NT2/D1 (cell line): ENCODE measurements at regions not wholly inside any gene's neighbourhood (a gene's known extent, or its start where the extent isn't known, plus 50 kb on each side); places are given as distances from the start of the nearest gene placed in this dataset.
"Not testable (repeated sequence)": the region's sequence is repeated elsewhere in the genome, so short reads cannot be mapped to it uniquely, and the experiment has no call there.

Source experiments
- DNase-seq: peaks from one replicate; pipeline ENCODE4 v3.0.0-alpha.2; 2011; ENCODE audit warnings: low read depth, low spot score
- H3K27me3 ChIP-seq: 2 replicates; pipeline ENCODE4 v1.6.0; 2011; ENCODE audit warnings: mild to moderate bottlenecking; ENCODE audit not compliant: insufficient read length, insufficient read depth
- H3K36me3 ChIP-seq: 2 replicates; pipeline ENCODE4 v1.6.1; 2011; ENCODE audit warnings: mild to moderate bottlenecking, low read length, mixed read lengths; ENCODE audit not compliant: insufficient read depth, insufficient read length
- H3K4me1 ChIP-seq: 2 replicates; pipeline ENCODE4 v1.5.1; 2011; ENCODE audit not compliant: insufficient read depth, insufficient read length
- H3K4me3 ChIP-seq: 2 replicates; pipeline ENCODE4 v1.5.1; 2011; ENCODE audit warnings: low read depth; ENCODE audit not compliant: insufficient read length
- H3K9ac ChIP-seq: 2 replicates; pipeline ENCODE4 v1.6.0; 2011; ENCODE audit warnings: low read depth; ENCODE audit not compliant: insufficient read length
- H3K9me3 ChIP-seq: 2 replicates; pipeline ENCODE4 v1.5.1; 2011; ENCODE audit warnings: mild to moderate bottlenecking, low read length; ENCODE audit not compliant: insufficient read depth
- SUZ12 ChIP-seq: IDR thresholded peaks from 2 replicates; pipeline ENCODE4 v1.6.1; 2011; ENCODE audit not compliant: insufficient read length, insufficient read depth; ENCODE audit errors: extremely low read depth
- YY1 ChIP-seq: IDR thresholded peaks from 2 replicates; pipeline ENCODE4 v1.6.1; 2011; ENCODE audit not compliant: insufficient read length, insufficient read depth
- ZNF274 ChIP-seq: IDR thresholded peaks from 2 replicates; pipeline ENCODE4 v1.6.1; 2011; ENCODE audit warnings: mild to moderate bottlenecking, low read depth, low read length

DNA sequence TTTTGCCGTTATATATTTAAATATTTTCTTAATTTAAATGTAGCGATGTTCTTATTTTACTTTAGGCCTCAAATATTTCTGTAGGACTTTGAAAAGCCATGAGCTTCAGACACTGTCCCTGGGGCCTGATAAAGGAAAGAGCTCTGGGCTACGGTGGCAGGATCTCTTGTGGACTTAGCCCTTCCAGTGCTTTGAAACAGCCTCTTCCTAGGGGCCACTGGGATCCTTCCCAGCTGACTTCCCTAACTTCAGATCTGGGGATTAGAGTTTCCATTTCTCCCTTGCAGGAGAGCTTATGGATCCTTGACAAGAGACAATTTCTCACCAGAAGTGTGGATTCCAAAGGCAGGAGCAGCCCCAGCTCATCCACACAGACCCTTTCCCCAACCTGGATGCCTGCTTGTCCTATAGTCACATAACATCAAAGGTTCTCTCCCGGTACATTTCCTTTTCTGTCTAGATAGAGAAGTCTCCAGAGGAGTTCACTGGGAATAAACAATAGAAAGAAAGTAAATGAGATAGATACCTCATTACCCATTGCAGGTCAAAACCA, 221.4 kb downstream of the TTC6 start:
- H3K36me3 ChIP-seq: no peaks in the 10 kb centered on the region
- H3K27me3 ChIP-seq: no peaks in the 10 kb centered on the region
- no peak overlapping the region for H3K9ac ChIP-seq
- TF ChIP-seq SUZ12: no peak
- TF ChIP-seq ZNF274: no peak
- no peak for TF ChIP-seq YY1
- no peak for DNase-seq
- H3K4me1 ChIP-seq: no peaks in the 10 kb centered on the region
- no peaks in the 10 kb centered on the region for H3K9me3 ChIP-seq
- no peak overlapping the region for H3K4me3 ChIP-seq

- TF ChIP-seq ZNF274: no peak
- TF ChIP-seq YY1: no peak
- no peak for TF ChIP-seq SUZ12
- no peak overlapping the region for H3K4me3 ChIP-seq
- no peak for DNase-seq
- no peaks in the 10 kb centered on the region for H3K4me1 ChIP-seq
- no peaks in the 10 kb centered on the region for H3K27me3 ChIP-seq
- no peak overlapping the region for H3K9ac ChIP-seq
- no peaks in the 10 kb centered on the region for H3K9me3 ChIP-seq
- H3K36me3 ChIP-seq: no peaks in the 10 kb centered on the region
Observed at GRCh38 chr14:37819155-37820015, 224.0 kb downstream of the TTC6 start.

GRCh38 chr14:37820810-37821209, 225.4 kb downstream of the TTC6 start:
- H3K4me1 ChIP-seq: not testable (repeated sequence)

GRCh38 chr14:37824939-37825712, 229.7 kb downstream of the TTC6 start:
- TF ChIP-seq ZNF274 (no peak), YY1 (no peak), SUZ12 (no peak)
- no peak for DNase-seq
- H3K9ac ChIP-seq: no peak overlapping the region

More at GRCh38 chr14:37820810-37821209, 225.4 kb downstream of the TTC6 start:
- H3K27me3 ChIP-seq, H3K9ac ChIP-seq, DNase-seq, H3K9me3 ChIP-seq, H3K36me3 ChIP-seq, H3K4me3 ChIP-seq: not testable (repeated sequence)

DNA sequence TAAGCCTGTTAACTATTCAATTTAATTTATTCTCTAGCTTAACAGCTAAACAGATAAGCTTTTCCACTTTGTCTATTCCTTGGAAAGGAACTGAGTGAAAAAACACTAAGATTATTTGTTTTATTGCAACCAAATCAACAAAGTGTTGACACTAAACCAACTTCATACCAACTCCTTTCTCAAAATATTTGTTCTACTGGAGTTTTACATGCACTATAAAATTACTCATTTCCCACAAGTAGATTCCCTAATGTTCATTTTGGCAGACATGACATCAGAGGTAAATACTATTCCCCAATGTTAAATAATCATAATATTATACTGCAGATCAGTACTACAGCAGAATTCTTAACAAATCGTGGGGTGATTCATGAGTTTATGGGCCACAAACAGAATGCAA, 231.4 kb downstream of the TTC6 start:
- DNase-seq: no peak
- H3K9me3 ChIP-seq: no peaks in the 10 kb centered on the region; the same call in 1 of the 2 replicates
- no peak overlapping the region for H3K4me3 ChIP-seq
- no peak for TF ChIP-seq YY1
- no peak for TF ChIP-seq ZNF274
- TF ChIP-seq SUZ12: no peak
- H3K27me3 ChIP-seq: no peaks in the 10 kb centered on the region
- H3K9ac ChIP-seq: no peak overlapping the region
- no peaks in the 10 kb centered on the region for H3K4me1 ChIP-seq
- H3K36me3 ChIP-seq: no peaks in the 10 kb centered on the region

More at GRCh38 chr14:37824939-37825712, 229.7 kb downstream of the TTC6 start:
- no peaks in the 10 kb centered on the region for H3K9me3 ChIP-seq
- no peaks in the 10 kb centered on the region for H3K27me3 ChIP-seq
- H3K36me3 ChIP-seq: no peaks in the 10 kb centered on the region
- H3K4me3 ChIP-seq: no peak overlapping the region
- no peaks in the 10 kb centered on the region for H3K4me1 ChIP-seq

GRCh38 chr14:37830271-37830670, 234.8 kb downstream of the TTC6 start:
- H3K9me3 ChIP-seq: no peaks in the 10 kb centered on the region; the same call in 1 of the 2 replicates
- H3K9ac ChIP-seq: no peak overlapping the region
- no peaks in the 10 kb centered on the region for H3K4me1 ChIP-seq
- TF ChIP-seq SUZ12: no peak
- H3K27me3 ChIP-seq: no peaks in the 10 kb centered on the region
- no peak overlapping the region for H3K4me3 ChIP-seq
- H3K36me3 ChIP-seq: no peaks in the 10 kb centered on the region
- no peak for DNase-seq

- DNase-seq: no peak
- Histone ChIP-seq H3K9me3 (no peaks in the 10 kb centered on the region; the same call in 1 of the 2 replicates), H3K36me3 (no peaks in the 10 kb centered on the region), H3K9ac (no peak overlapping the region), H3K4me1 (no peaks in the 10 kb centered on the region), H3K27me3 (no peaks in the 10 kb centered on the region), H3K4me3 (no peak overlapping the region)
- no peak for TF ChIP-seq SUZ12
- no peak for TF ChIP-seq YY1
- TF ChIP-seq ZNF274: no peak
Observed at GRCh38 chr14:37834275-37834674, 238.8 kb downstream of the TTC6 start.

DNA sequence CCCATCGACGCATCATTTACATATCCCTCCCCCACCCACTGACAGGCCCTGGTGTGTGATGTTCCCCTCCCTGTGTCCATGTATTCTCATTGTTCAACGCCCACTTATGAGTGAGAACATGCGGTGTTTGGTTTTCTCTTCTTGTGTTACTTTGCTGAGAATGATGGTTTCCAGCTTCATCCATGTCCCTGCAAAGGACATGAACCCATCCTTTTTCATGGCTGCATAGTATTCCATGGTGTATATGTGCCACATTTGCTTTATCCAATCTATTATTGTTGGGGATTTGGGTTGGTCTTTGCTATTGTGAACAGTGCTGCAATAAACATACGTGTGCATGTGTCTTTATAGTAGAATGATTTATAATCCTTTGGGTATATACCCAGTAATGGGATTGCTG, 243.3 kb downstream of the TTC6 start:
- H3K4me3 ChIP-seq: not testable (repeated sequence)

DNA sequence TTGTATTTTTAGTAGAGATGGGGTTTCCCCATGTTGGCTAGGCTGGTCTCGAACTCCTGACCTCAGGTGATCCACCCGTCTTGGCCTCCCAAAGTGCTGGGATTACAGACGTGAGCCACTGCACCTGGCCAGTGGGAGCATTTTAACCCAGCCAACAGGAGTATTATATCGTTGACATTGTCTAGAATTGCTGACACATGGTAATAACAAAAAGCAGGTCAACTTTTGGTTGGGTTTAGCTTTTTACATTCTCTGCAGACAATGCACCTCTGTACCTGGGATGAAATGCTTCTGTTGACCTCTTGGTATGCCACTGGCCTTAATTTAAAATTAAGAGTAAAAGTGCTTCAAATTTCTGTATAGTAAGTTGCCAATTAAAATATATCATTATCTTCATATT, 245.6 kb downstream of the TTC6 start:
- not testable (repeated sequence) for H3K4me3 ChIP-seq, H3K36me3 ChIP-seq, H3K9ac ChIP-seq, H3K4me1 ChIP-seq, H3K9me3 ChIP-seq, H3K27me3 ChIP-seq, DNase-seq

More for the DNA sequence above, 243.3 kb downstream of the TTC6 start:
- not testable (repeated sequence) for DNase-seq, H3K36me3 ChIP-seq, H3K4me1 ChIP-seq, H3K9me3 ChIP-seq, H3K27me3 ChIP-seq, H3K9ac ChIP-seq
